CD4-positive, alpha-beta T cell treated with Interleukin-6 at 100 ng/mL for 8 hours (primary cell): ENCODE measurements at regions not wholly inside any gene's neighbourhood (a gene's known extent, or its start where the extent isn't known, plus 50 kb on each side); places are given as distances from the start of the nearest gene placed in this dataset.

Experiments
- DNase-seq: peaks from one replicate; pipeline ENCODE4 v3.0.0-alpha.2; 2020; ENCODE audit warnings: mixed read lengths, low spot score

- no peak for DNase-seq
Observed at GRCh38 chr21:16305686-16306085, 575.9 kb downstream of the USP25 start.

GRCh38 chr21:16307256-16307655 lies 577.5 kb downstream of the USP25 start:
- no peak for DNase-seq

GRCh38 chr21:16308269-16308668 lies 578.5 kb downstream of the USP25 start:
- DNase-seq = no peak

GRCh38 chr21:16309250-16309971 lies 579.6 kb downstream of the USP25 start:
- no peak for DNase-seq

GRCh38 chr21:16310176-16310575 lies 580.4 kb downstream of the USP25 start:
- no peak for DNase-seq

- no peak for DNase-seq
Observed at GRCh38 chr21:16311229-16311628, 581.4 kb downstream of the USP25 start.

GRCh38 chr21:16312321-16312720 lies 582.5 kb downstream of the USP25 start:
- DNase-seq = no peak

GRCh38 chr21:16315223-16315622 lies 585.4 kb downstream of the USP25 start:
- no peak for DNase-seq

GRCh38 chr21:16318651-16319300 lies 589.0 kb downstream of the USP25 start:
- DNase-seq = no peak

GRCh38 chr21:16320110-16320509 lies 590.3 kb downstream of the USP25 start:
- no peak for DNase-seq

- no peak for DNase-seq
Observed at GRCh38 chr21:16322454-16322853, 592.7 kb downstream of the USP25 start.

GRCh38 chr21:16323596-16323995 lies 593.8 kb downstream of the USP25 start:
- no peak for DNase-seq

- no peak for DNase-seq
Observed at GRCh38 chr21:16324630-16325029, 594.8 kb downstream of the USP25 start.

GRCh38 chr21:16330082-16330907 lies 600.5 kb downstream of the USP25 start:
- peak; percentile 20 for DNase-seq

- no peak for DNase-seq
Observed at GRCh38 chr21:16330908-16331268, 601.1 kb downstream of the USP25 start.

GRCh38 chr21:16337266-16337665 lies 607.5 kb downstream of the USP25 start:
- no peak for DNase-seq

- no peak for DNase-seq
Observed at GRCh38 chr21:16342932-16343331, 613.1 kb downstream of the USP25 start.

GRCh38 chr21:16343776-16344175 lies 614.0 kb downstream of the USP25 start:
- DNase-seq = no peak

- no peak for DNase-seq
Observed at GRCh38 chr21:16345757-16346156, 616.0 kb downstream of the USP25 start.

- DNase-seq = no peak
Observed at GRCh38 chr21:16347223-16347622, 617.4 kb downstream of the USP25 start.

GRCh38 chr21:16353764-16354163 lies 624.0 kb downstream of the USP25 start:
- no peak for DNase-seq

- DNase-seq = no peak
Observed at GRCh38 chr21:16357994-16358393, 628.2 kb downstream of the USP25 start.

GRCh38 chr21:16358784-16359183 lies 629.0 kb downstream of the USP25 start:
- DNase-seq = no peak
